A549 (cell line): ENCODE measurements at regions not wholly inside any gene's neighbourhood (a gene's known extent, or its start where the extent isn't known, plus 50 kb on each side); places are given as distances from the start of the nearest gene placed in this dataset.

Source experiments
- CBX8 ChIP-seq: fragments of 200-600 bp; sonication (generic); IDR thresholded peaks from 2 replicates; pipeline ENCODE4 v1.6.1; 2016
- EHMT2 ChIP-seq: fragments of 200-600 bp; sonication (generic); IDR thresholded peaks from 2 replicates; pipeline ENCODE4 v1.6.1; 2016; ENCODE audit warnings: antibody characterized with exemption, low read depth, mild to moderate bottlenecking, moderate library complexity
- EP300 ChIP-seq, 2 experiments: fragments of >200 bp; sonication (Bioruptor Twin); formaldehyde crosslinking; IDR thresholded peaks; 2 replicates in 1 of 2; 3 replicates in 1 of 2; pipeline ENCODE4 v1.6.1; 2016 to 2017
- ESRRA ChIP-seq: fragments of 150-350 bp; IDR thresholded peaks from 2 replicates; pipeline ENCODE4 v1.6.1; 2014; ENCODE audit warnings: mild to moderate bottlenecking, low read length, borderline replicate concordance
- HDAC2 ChIP-seq: fragments of 200-600 bp; sonication (generic); IDR thresholded peaks from 2 replicates; pipeline ENCODE4 v1.6.1; 2016
- KDM5A ChIP-seq: fragments of 200-600 bp; sonication (generic); IDR thresholded peaks from 2 replicates; pipeline ENCODE4 v1.6.1; 2016; ENCODE audit warnings: antibody characterized with exemption, mild to moderate bottlenecking
- MAX ChIP-seq: IDR thresholded peaks from 2 replicates; pipeline ENCODE4 v1.6.1; 2012
- POLR2A ChIP-seq: IDR thresholded peaks from 2 replicates; pipeline ENCODE4 v1.6.1; 2012; ENCODE audit warnings: mild to moderate bottlenecking, low read length
- POLR2AphosphoS2 ChIP-seq: conservative IDR thresholded peaks from 2 replicates; pipeline ENCODE4 v1.6.1; 2012; ENCODE audit warnings: low read length, improper control_type of control experiment, inconsistent platforms
- ZSCAN20 ChIP-seq: fragments of 250-450 bp; sonication (Bioruptor Pico); IDR thresholded peaks from 2 replicates; pipeline ENCODE4 v1.8.0; 2022; ENCODE audit warnings: mild to moderate bottlenecking, moderate library complexity
- TF ChIP-seq, protein P1 (sequence below): fragments of >200 bp; sonication (Bioruptor Twin); formaldehyde crosslinking; IDR thresholded peaks from 3 replicates; pipeline ENCODE4 v1.5.1; 2016

GRCh38 chr6:166101819-166102419 lies 65.7 kb downstream of the TBXT start:
- TF ChIP-seq KDM5A (no peak), EP300 (IDR thresholded peaks at IDR 0.05) (no peak), CBX8 (no peak), EHMT2 (no peak), ZSCAN20 (CRISPR knock-in tag) (no peak), HDAC2 (no peak), POLR2A (no peak), POLR2AphosphoS2 (no peak), MAX (no peak), ESRRA (no peak)
- TF ChIP-seq, protein P1, sequence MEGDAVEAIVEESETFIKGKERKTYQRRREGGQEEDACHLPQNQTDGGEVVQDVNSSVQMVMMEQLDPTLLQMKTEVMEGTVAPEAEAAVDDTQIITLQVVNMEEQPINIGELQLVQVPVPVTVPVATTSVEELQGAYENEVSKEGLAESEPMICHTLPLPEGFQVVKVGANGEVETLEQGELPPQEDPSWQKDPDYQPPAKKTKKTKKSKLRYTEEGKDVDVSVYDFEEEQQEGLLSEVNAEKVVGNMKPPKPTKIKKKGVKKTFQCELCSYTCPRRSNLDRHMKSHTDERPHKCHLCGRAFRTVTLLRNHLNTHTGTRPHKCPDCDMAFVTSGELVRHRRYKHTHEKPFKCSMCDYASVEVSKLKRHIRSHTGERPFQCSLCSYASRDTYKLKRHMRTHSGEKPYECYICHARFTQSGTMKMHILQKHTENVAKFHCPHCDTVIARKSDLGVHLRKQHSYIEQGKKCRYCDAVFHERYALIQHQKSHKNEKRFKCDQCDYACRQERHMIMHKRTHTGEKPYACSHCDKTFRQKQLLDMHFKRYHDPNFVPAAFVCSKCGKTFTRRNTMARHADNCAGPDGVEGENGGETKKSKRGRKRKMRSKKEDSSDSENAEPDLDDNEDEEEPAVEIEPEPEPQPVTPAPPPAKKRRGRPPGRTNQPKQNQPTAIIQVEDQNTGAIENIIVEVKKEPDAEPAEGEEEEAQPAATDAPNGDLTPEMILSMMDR = no peak
